ENCODE measurements at regions not wholly inside any gene's neighbourhood (a gene's known extent, or its start where the extent isn't known, plus 50 kb on each side); places are given as distances from the start of the nearest gene placed in this dataset.
A peak's percentile ranks its signal among the peaks of the same experiment; 100 is the strongest.

- DNase-seq (ENCODE audit: low read depth) = no peak
- H3K4me3 ChIP-seq (ENCODE audit: low read depth, low read length) = no peak overlapping the region
- no peak for TF ChIP-seq CTCF (IDR thresholded peaks at IDR 0.05; ENCODE audit: insufficient read depth, low read depth, low read length)
These were observed 93.9 kb downstream of the C11orf91 start for GRCh38 chr11:33606762-33607161.

GRCh38 chr11:33605703-33606102, 94.9 kb downstream of the C11orf91 start:
- no peak overlapping the region for H3K4me3 ChIP-seq (ENCODE audit: low read depth, low read length)
- no peak for DNase-seq (ENCODE audit: low read depth)
- no peak for TF ChIP-seq CTCF (IDR thresholded peaks at IDR 0.05; ENCODE audit: insufficient read depth, low read depth, low read length)

- DNase-seq (ENCODE audit: low read depth) = no peak
- TF ChIP-seq CTCF (IDR thresholded peaks at IDR 0.05; ENCODE audit: insufficient read depth, low read depth, low read length) = no peak
- no peak overlapping the region for H3K4me3 ChIP-seq (ENCODE audit: low read depth, low read length)
These were observed 102.1 kb downstream of the C11orf91 start for GRCh38 chr11:33598426-33599069.

DNA sequence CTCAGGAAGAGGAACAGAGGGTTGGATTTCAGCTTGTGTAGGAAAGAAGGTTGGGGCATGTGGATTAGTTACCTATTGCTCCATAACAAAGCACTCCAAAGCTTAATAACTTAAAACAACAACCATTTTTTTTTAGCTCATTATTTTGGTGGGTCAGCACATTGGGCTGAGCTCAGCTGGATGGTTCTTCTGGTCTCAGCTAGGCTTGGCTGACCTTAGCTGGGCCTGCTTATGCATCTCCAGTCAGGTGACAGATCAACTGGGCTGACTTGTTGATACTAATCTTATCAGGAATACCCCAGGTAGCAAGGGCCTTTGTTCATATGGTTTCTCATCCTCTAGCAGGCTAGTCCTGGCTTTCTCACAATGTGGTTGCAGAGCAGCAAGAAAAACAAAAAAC, 106.4 kb downstream of the C11orf91 start:
- no peak for TF ChIP-seq CTCF (IDR thresholded peaks at IDR 0.05; ENCODE audit: insufficient read depth, low read depth, low read length)
- DNase-seq (ENCODE audit: low read depth) = no peak
- H3K4me3 ChIP-seq (ENCODE audit: low read depth, low read length) = no peak overlapping the region

DNA sequence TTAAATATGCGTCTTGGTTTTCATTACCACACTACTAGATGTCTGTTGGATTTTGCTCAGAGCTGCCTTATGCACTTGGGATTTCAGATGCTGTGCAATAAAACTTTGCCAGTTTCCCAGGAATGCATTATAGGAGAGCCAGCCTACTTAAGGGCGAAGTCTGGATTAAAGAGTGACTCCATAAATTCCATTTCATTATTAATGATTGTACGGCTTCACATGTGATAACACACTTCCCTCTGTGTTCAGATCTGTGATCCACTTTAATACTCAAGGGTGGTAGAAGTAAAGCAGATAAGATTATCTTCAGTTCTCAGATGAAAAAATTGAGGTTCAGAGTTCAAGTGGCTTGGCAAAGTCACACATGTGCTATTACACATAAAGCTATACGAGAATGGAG, 110.2 kb downstream of the C11orf91 start:
- no peak overlapping the region for H3K4me3 ChIP-seq (ENCODE audit: low read depth, low read length)
- TF ChIP-seq CTCF (IDR thresholded peaks at IDR 0.05; ENCODE audit: insufficient read depth, low read depth, low read length) = no peak
- DNase-seq (ENCODE audit: low read depth) = no peak

- no peak for TF ChIP-seq CTCF (IDR thresholded peaks at IDR 0.05; ENCODE audit: insufficient read depth, low read depth, low read length)
- no peak overlapping the region for H3K4me3 ChIP-seq (ENCODE audit: low read depth, low read length)
- no peak for DNase-seq (ENCODE audit: low read depth)
These were observed 112.6 kb downstream of the C11orf91 start for GRCh38 chr11:33588056-33588455.

GRCh38 chr11:33585586-33586209, 114.9 kb downstream of the C11orf91 start:
- TF ChIP-seq CTCF (IDR thresholded peaks at IDR 0.05; ENCODE audit: insufficient read depth, low read depth, low read length) = no peak
- H3K4me3 ChIP-seq (ENCODE audit: low read depth, low read length) = no peak overlapping the region
- DNase-seq (ENCODE audit: low read depth) = peak; percentile 2
